HCT116 (cell line): ENCODE measurements at regions not wholly inside any gene's neighbourhood (a gene's known extent, or its start where the extent isn't known, plus 50 kb on each side); places are given as distances from the start of the nearest gene placed in this dataset.

ENCODE experiments used
- ATAC-seq: fragments of 200-7000 bp; cut with Tn5 transposase; 2 replicates; pipeline ENCODE4 v1.9.1; 2020; ENCODE audit warnings: mild to moderate bottlenecking, moderate library complexity
- BruUV-seq: library from RNA; stranded (reverse); fragments of 400-500 nt; replicated peaks from 2 replicates; lab custom pipeline; 2021; lab: Mats Ljungman, UMichigan
- CTCF ChIA-PET: fragments of 300-600 bp; sonication (Branson Sonifier 250); formaldehyde crosslinking; loops from one replicate; lab custom pipeline; 2021; ENCODE audit warnings: antibody characterized with exemption; lab: Charles Lee
- POLR2A ChIA-PET: fragments of 300-600, 350-600 bp; sonication (Branson Sonifier 250); formaldehyde crosslinking; loops from one replicate; lab custom pipeline; 2021; ENCODE audit warnings: antibody characterized with exemption; lab: Charles Lee
- RAD21 ChIA-PET, 2 experiments: fragments of 300-600 bp; sonication (Branson Sonifier 250); formaldehyde crosslinking; loops; one replicate each; lab custom pipeline; 2023; ENCODE audit warnings: low total read pairs in 2 of 2; ENCODE audit not compliant: uncharacterized antibody in 2 of 2, unreplicated experiment in 2 of 2, low non-redundant PET in 1 of 2; lab: Charles Lee
- DNase-seq: peaks from one replicate; pipeline ENCODE4 v3.0.0-alpha.2; 2010; ENCODE audit warnings: low read depth, low spot score
- H2AFZ ChIP-seq: fragments of 200-600 bp; shearing (Covaris generic), sonication (generic); 2 replicates; pipeline ENCODE4 v1.6.1; 2017; ENCODE audit warnings: low read depth, mixed run types, mixed read lengths, antibody characterized with exemption, low read length; ENCODE audit not compliant: poor library complexity, severe bottlenecking
- H3K27ac ChIP-seq: 2 replicates; pipeline ENCODE4 v1.5.1; 2012; ENCODE audit warnings: low read depth, low read length
- H3K27me3 ChIP-seq: fragments of 200-600 bp; sonication (generic); 2 replicates; pipeline ENCODE4 v1.6.1; 2016; ENCODE audit warnings: mixed run types, low read length, mixed read lengths; ENCODE audit not compliant: insufficient read depth
- H3K36me3 ChIP-seq, 2 experiments: fragments of 200-500 bp in 1 of 2; fragments of 200-600 bp in 1 of 2; sonication (Bioruptor generic) in 1 of 2; sonication (generic) in 1 of 2; 2 replicates each; pipeline versions ENCODE4 v1.5.1 to v1.6.1; 2014 to 2016; ENCODE audit warnings: low read length in 2 of 2, inconsistent platforms in 1 of 2, mixed read lengths in 1 of 2, mixed run types in 1 of 2; ENCODE audit not compliant: insufficient read depth in 2 of 2, control insufficient read depth in 1 of 2
- H3K4me1 ChIP-seq, 2 experiments: fragments of 200-600 bp in 1 of 2; sonication (generic) in 1 of 2; 2 replicates each; pipeline versions ENCODE4 v1.5.1 to v1.6.1; 2012 to 2017; ENCODE audit warnings: low read length in 2 of 2, inconsistent platforms in 1 of 2, mild to moderate bottlenecking in 1 of 2, mixed read lengths in 1 of 2, mixed run types in 1 of 2, moderate library complexity in 1 of 2; ENCODE audit not compliant: insufficient read depth in 2 of 2, control insufficient read depth in 1 of 2
- H3K4me2 ChIP-seq: fragments of 200-600 bp; sonication (generic); 2 replicates; pipeline ENCODE4 v1.6.1; 2017; ENCODE audit warnings: mixed run types, low read length, mixed read lengths
- H3K4me3 ChIP-seq, 2 experiments: fragments of 200-600 bp in 1 of 2; sonication (generic) in 1 of 2; replicated peaks in 1 of 2; 2 replicates each; pipeline ENCODE4 v1.5.1; 2011 to 2016; ENCODE audit warnings: low read length in 2 of 2, control low read depth in 1 of 2, low read depth in 1 of 2, mild to moderate bottlenecking in 1 of 2, mixed read lengths in 1 of 2, mixed run types in 1 of 2
- H3K79me2 ChIP-seq: fragments of 200-600 bp; sonication (generic); 2 replicates; pipeline ENCODE4 v1.6.1; 2017; ENCODE audit warnings: mild to moderate bottlenecking, mixed run types, low read length, moderate library complexity, mixed read lengths; ENCODE audit not compliant: insufficient read depth
- H3K9ac ChIP-seq: fragments of 200-600 bp; sonication (generic); 2 replicates; pipeline ENCODE4 v1.6.1; 2016; ENCODE audit warnings: low read length, mixed read lengths
- H3K9me2 ChIP-seq: fragments of 200-600 bp; sonication (generic), shearing (Covaris generic); 2 replicates; pipeline ENCODE4 v1.6.1; 2017; ENCODE audit warnings: mixed run types, mild to moderate bottlenecking, moderate library complexity; ENCODE audit not compliant: insufficient read depth
- H3K9me3 ChIP-seq, 2 experiments: fragments of 200-500 bp in 1 of 2; fragments of 200-600 bp in 1 of 2; sonication (Bioruptor generic) in 1 of 2; sonication (generic) in 1 of 2; 2 replicates each; pipeline ENCODE4 v1.6.1; 2014 to 2017; ENCODE audit warnings: low read length in 2 of 2, mixed read lengths in 2 of 2, inconsistent platforms in 1 of 2, low read depth in 1 of 2, mild to moderate bottlenecking in 1 of 2, mixed run types in 1 of 2, moderate library complexity in 1 of 2; ENCODE audit not compliant: control insufficient read depth in 1 of 2, insufficient read depth in 1 of 2
- H4K20me1 ChIP-seq: fragments of 200-600 bp; sonication (generic), shearing (Covaris generic); 2 replicates; pipeline ENCODE4 v1.6.1; 2017; ENCODE audit warnings: mixed run types, mild to moderate bottlenecking, moderate library complexity; ENCODE audit not compliant: insufficient read depth
- CBX3 ChIP-seq: IDR thresholded peaks from 2 replicates; pipeline ENCODE4 v1.6.1; 2012; ENCODE audit warnings: low read depth
- ELF1 ChIP-seq: IDR thresholded peaks from 2 replicates; pipeline ENCODE4 v1.6.1; 2012; ENCODE audit warnings: low read depth, borderline replicate concordance
- POLR2AphosphoS5 ChIP-seq: IDR thresholded peaks from 2 replicates; pipeline ENCODE4 v1.6.1; 2011; ENCODE audit warnings: mild to moderate bottlenecking, low read depth, low read length, moderate library complexity
- RAD21 ChIP-seq: IDR thresholded peaks from 2 replicates; pipeline ENCODE4 v1.6.1; 2012; ENCODE audit warnings: low read depth, mild to moderate bottlenecking
- SP1 ChIP-seq: IDR thresholded peaks from 2 replicates; pipeline ENCODE4 v1.6.1; 2012; ENCODE audit warnings: low read depth
- ZFX ChIP-seq: fragments of 450-650 bp; IDR thresholded peaks from 2 replicates; pipeline ENCODE4 v1.6.1; 2017
- intact Hi-C: fragments of 100-400 bp; cut with micrococcal nuclease; formaldehyde crosslinking; loops from 2 replicates; pipeline ENCODE4 v1.10.0; 2022
- TF ChIP-seq, protein P1 (sequence below): IDR thresholded peaks from 2 replicates; pipeline ENCODE4 v1.6.1; 2012
- TF ChIP-seq, protein P2 (sequence below), 3 experiments: fragments of 200-600 bp in 1 of 3; sonication (generic) in 1 of 3; IDR thresholded peaks in 2 of 3; conservative IDR thresholded peaks in 1 of 3; 2 replicates each; pipeline ENCODE4 v1.5.1; 2012 to 2017; ENCODE audit warnings: low read depth in 2 of 3, low read length in 2 of 3, antibody characterized with exemption in 1 of 3, borderline replicate concordance in 1 of 3, control low read depth in 1 of 3, mild to moderate bottlenecking in 1 of 3, mixed read lengths in 1 of 3, mixed run types in 1 of 3, moderate library complexity in 1 of 3; ENCODE audit not compliant: insufficient read depth in 1 of 3

DNA sequence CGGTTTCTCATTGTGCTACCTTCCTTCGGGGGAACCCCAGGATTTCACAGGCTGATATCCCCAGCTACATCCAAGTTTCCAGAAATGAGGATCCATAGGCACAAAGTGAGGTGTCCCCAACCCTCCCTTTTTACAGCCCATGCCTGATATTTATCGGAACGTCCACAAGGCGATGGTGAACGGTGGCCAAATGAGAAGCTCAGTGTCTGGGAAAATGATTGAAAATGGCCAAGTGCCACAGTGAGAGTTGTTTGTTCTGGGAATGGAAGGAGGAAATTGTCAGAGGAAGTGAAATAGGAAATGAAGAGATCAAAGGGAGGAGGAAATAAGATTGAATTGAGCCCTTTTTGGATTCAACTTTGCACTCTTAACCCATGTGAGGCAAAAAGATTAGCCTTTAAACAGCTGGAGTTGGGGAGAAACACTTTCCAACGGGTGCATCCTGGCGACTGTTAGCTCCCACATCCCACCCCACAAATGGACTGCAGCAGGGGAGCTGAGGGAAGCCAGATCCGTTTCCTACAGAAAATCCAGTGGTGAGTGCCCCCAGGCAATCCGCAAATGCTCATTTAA is 294.4 kb upstream of the IRX5 start:
- Histone ChIP-seq H3K9ac (no peak overlapping the region), H3K9me3 (no peaks in the 10 kb centered on the region), H3K79me2 (no peaks in the 10 kb centered on the region), H3K4me3 (no peak overlapping the region), H3K4me1 (peaks cover 0 to 4% of the 10 kb centered on the region in 2 experiments; a peak in 1 of 4 replicates), H2AFZ (no peak overlapping the region), H3K36me3 (no peaks in the 10 kb centered on the region), H3K4me2 (no peak overlapping the region), H3K27ac (no peak overlapping the region), H3K27me3 (0 out of 2 replicates have a peak, but pooled peaks cover 4% of the 10 kb centered on the region), H4K20me1 (no peaks in the 10 kb centered on the region), H3K9me2 (no peaks in the 10 kb centered on the region)
- no peak for TF ChIP-seq ELF1
- TF ChIP-seq RAD21: no peak
- TF ChIP-seq, protein P1, sequence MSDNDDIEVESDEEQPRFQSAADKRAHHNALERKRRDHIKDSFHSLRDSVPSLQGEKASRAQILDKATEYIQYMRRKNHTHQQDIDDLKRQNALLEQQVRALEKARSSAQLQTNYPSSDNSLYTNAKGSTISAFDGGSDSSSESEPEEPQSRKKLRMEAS: no peak
- no peak for TF ChIP-seq POLR2AphosphoS5
- no peak for TF ChIP-seq ZFX
- no peak for TF ChIP-seq CBX3
- no peak for TF ChIP-seq SP1
- TF ChIP-seq, protein P2, sequence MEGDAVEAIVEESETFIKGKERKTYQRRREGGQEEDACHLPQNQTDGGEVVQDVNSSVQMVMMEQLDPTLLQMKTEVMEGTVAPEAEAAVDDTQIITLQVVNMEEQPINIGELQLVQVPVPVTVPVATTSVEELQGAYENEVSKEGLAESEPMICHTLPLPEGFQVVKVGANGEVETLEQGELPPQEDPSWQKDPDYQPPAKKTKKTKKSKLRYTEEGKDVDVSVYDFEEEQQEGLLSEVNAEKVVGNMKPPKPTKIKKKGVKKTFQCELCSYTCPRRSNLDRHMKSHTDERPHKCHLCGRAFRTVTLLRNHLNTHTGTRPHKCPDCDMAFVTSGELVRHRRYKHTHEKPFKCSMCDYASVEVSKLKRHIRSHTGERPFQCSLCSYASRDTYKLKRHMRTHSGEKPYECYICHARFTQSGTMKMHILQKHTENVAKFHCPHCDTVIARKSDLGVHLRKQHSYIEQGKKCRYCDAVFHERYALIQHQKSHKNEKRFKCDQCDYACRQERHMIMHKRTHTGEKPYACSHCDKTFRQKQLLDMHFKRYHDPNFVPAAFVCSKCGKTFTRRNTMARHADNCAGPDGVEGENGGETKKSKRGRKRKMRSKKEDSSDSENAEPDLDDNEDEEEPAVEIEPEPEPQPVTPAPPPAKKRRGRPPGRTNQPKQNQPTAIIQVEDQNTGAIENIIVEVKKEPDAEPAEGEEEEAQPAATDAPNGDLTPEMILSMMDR (IDR thresholded peaks at IDR 0.05 in 2 of 3, conservative IDR thresholded peaks at IDR 0.05 in 1 of 3; ENCODE audit: borderline replicate concordance in 1 of 3, insufficient read depth in 1 of 3, low read depth in 2 of 3, low read length in 2 of 3): no peak
- ChIA-PET POLR2A (no interaction called here), CTCF (no interaction called here), RAD21 (no interaction called here)
- BruUV-seq: no TSS peak
- ATAC-seq (no peak), DNase-seq (no peak)
- intact Hi-C loops: loop anchor here (10.0 kb wide), 1 partner anchor 862 kb away; no protein-coding TSS in a partner anchor
